ENCODE measurements at regions not wholly inside any gene's neighbourhood (a gene's known extent, or its start where the extent isn't known, plus 50 kb on each side); places are given as distances from the start of the nearest gene placed in this dataset.
A peak's percentile ranks its signal among the peaks of the same experiment; 100 is the strongest.

DNA sequence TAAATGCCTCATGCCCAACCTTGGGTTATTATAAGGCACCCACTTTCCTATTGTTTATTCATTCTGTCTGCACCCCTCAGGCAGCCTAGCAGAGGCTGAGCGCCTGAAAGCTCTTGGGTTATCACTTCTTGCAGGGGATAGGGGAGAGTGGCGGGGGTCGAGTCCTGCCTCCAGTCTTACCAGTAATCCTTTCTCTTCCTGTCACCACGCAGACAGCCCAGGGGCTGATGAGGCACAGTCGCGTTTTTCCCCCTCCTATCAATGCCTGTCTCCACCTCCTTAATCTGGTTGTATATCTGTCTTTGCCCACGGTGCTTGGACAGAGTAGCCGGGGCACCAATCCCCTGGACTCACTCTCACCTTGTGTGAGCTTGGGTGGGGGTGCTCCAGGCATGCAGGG is 733.1 kb downstream of the MATN1 start:
- no peak overlapping the region for H3K27ac ChIP-seq (ENCODE audit: extremely low read length, insufficient read depth, low read length)
- FAIRE-seq (no peak), DNase-seq (ENCODE audit: low spot score) (no peak), ATAC-seq (no peak)
- H4K20me1 ChIP-seq (ENCODE audit: insufficient read depth, low read length): no peaks in the 10 kb centered on the region
- POLR2A ChIA-PET: no interaction called here
- WGBS (ENCODE audit: low lambda C conversion rate): 19% methylated on average over 7 of the region's 8 CpGs
- H3K4me3 ChIP-seq (replicated peaks in 1 of 3; ENCODE audit: insufficient read depth in 1 of 3, low read depth in 2 of 3, low read length in 3 of 3): no peak overlapping the region
- H3K79me2 ChIP-seq (ENCODE audit: insufficient read depth, low read length): no peaks in the 10 kb centered on the region
- H3K9me3 ChIP-seq (ENCODE audit: low read length): peaks cover 16% of the 10 kb centered on the region
- H2AFZ ChIP-seq (ENCODE audit: low read length): no peak overlapping the region
- H3K4me2 ChIP-seq (ENCODE audit: low read depth, low read length): no peak overlapping the region
- H3K36me3 ChIP-seq (replicated peaks in 1 of 2; ENCODE audit: control insufficient read depth in 1 of 2, insufficient read depth in 2 of 2, low read length in 2 of 2): no peaks in the 10 kb centered on the region
- CTCF ChIA-PET (ENCODE audit: low intra/inter-chr PET ratio, low total read pairs): no interaction called here
- H3K9ac ChIP-seq (ENCODE audit: insufficient read depth, low read depth, low read length): no peak overlapping the region
- no peaks in the 10 kb centered on the region; a peak in 1 of 5 replicates for H3K27me3 ChIP-seq (ENCODE audit: control insufficient read depth in 1 of 2, insufficient read depth in 2 of 2, low read length in 2 of 2)
- in situ Hi-C loops (cut with HindIII; ENCODE audit: extremely low pct_ligation_motif_present, low pct_unique_long_range_greater_than_20kb): no loop called here
- TF ChIP-seq SP1 (IDR thresholded peaks at IDR 0.05) (no peak), SP1 (CRISPR knock-in tag; IDR thresholded peaks at IDR 0.05) (no peak), ZNF709 (CRISPR knock-in tag; IDR thresholded peaks at IDR 0.05) (no peak), MXI1 (IDR thresholded peaks at IDR 0.05; ENCODE audit: borderline replicate concordance, low read depth, low read length) (no peak), ZNF790 (CRISPR knock-in tag; IDR thresholded peaks at IDR 0.05; ENCODE audit: borderline replicate concordance) (no peak)
- H3K4me1 ChIP-seq (ENCODE audit: insufficient read depth, low read length): no peaks in the 10 kb centered on the region
- BruUV-seq (replicated peaks): no TSS peak
- intact Hi-C loops (cut with micrococcal nuclease; ENCODE audit: unreplicated experiment): no loop called here

DNA sequence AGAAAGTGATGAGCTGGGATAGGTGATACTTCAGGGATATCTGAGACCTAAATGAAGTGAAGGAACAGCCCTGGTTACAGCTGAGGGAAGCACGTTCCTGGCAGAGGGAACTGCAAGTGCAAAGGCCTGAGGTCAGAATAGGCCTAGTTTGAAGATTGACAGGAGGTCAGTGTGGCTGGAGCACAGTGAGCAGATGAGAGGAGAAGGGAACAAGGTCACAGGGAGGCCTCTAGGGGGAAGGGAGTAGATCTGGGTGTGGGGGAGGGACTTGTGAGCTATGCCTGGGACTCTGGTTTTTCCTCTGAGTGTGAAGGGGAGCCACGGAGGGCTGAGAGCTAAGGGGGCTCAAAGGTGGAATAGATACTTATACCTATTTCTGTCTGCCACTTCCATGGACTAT is 736.4 kb downstream of the MATN1 start:
- H3K27ac ChIP-seq (ENCODE audit: extremely low read length, insufficient read depth, low read length): no peak overlapping the region
- FAIRE-seq: no peak
- no peaks in the 10 kb centered on the region for H3K9me3 ChIP-seq (ENCODE audit: low read length)
- H2AFZ ChIP-seq (ENCODE audit: low read length): no peak overlapping the region
- H3K4me2 ChIP-seq (ENCODE audit: low read depth, low read length): no peak overlapping the region
- in situ Hi-C loops (cut with HindIII; ENCODE audit: extremely low pct_ligation_motif_present, low pct_unique_long_range_greater_than_20kb) (no loop called here), intact Hi-C loops (cut with micrococcal nuclease; ENCODE audit: unreplicated experiment) (no loop called here)
- ATAC-seq: peak; percentile 49; the same call in 2 of the 3 replicates
- no peaks in the 10 kb centered on the region for H3K79me2 ChIP-seq (ENCODE audit: insufficient read depth, low read length)
- no TSS peak for BruUV-seq (replicated peaks)
- 2% methylated on average over 2 of the region's 2 CpGs for WGBS (ENCODE audit: low lambda C conversion rate)
- DNase-seq (ENCODE audit: low spot score): no peak
- no peaks in the 10 kb centered on the region; a peak in 1 of 5 replicates for H3K27me3 ChIP-seq (ENCODE audit: control insufficient read depth in 1 of 2, insufficient read depth in 2 of 2, low read length in 2 of 2)
- no peak overlapping the region for H3K4me3 ChIP-seq (replicated peaks in 1 of 3; ENCODE audit: insufficient read depth in 1 of 3, low read depth in 2 of 3, low read length in 3 of 3)
- H3K36me3 ChIP-seq (replicated peaks in 1 of 2; ENCODE audit: control insufficient read depth in 1 of 2, insufficient read depth in 2 of 2, low read length in 2 of 2): no peaks in the 10 kb centered on the region
- H3K4me1 ChIP-seq (ENCODE audit: insufficient read depth, low read length): no peaks in the 10 kb centered on the region
- ChIA-PET CTCF (ENCODE audit: low intra/inter-chr PET ratio, low total read pairs) (no interaction called here), POLR2A (no interaction called here)
- no peaks in the 10 kb centered on the region for H4K20me1 ChIP-seq (ENCODE audit: insufficient read depth, low read length)
- no peak overlapping the region for H3K9ac ChIP-seq (ENCODE audit: insufficient read depth, low read depth, low read length)
- TF ChIP-seq RARA (CRISPR knock-in tag; IDR thresholded peaks at IDR 0.05): 0 out of 2 replicates have a peak, but pooled peaks have one; percentile 5
- no peak for TF ChIP-seq ZNF451 (CRISPR knock-in tag; IDR thresholded peaks at IDR 0.05)
- no peak for TF ChIP-seq ZNF383 (CRISPR knock-in tag; IDR thresholded peaks at IDR 0.05; ENCODE audit: borderline replicate concordance)
- no peak for TF ChIP-seq BCL6 (CRISPR knock-in tag; IDR thresholded peaks at IDR 0.05)
- TF ChIP-seq, protein P1, sequence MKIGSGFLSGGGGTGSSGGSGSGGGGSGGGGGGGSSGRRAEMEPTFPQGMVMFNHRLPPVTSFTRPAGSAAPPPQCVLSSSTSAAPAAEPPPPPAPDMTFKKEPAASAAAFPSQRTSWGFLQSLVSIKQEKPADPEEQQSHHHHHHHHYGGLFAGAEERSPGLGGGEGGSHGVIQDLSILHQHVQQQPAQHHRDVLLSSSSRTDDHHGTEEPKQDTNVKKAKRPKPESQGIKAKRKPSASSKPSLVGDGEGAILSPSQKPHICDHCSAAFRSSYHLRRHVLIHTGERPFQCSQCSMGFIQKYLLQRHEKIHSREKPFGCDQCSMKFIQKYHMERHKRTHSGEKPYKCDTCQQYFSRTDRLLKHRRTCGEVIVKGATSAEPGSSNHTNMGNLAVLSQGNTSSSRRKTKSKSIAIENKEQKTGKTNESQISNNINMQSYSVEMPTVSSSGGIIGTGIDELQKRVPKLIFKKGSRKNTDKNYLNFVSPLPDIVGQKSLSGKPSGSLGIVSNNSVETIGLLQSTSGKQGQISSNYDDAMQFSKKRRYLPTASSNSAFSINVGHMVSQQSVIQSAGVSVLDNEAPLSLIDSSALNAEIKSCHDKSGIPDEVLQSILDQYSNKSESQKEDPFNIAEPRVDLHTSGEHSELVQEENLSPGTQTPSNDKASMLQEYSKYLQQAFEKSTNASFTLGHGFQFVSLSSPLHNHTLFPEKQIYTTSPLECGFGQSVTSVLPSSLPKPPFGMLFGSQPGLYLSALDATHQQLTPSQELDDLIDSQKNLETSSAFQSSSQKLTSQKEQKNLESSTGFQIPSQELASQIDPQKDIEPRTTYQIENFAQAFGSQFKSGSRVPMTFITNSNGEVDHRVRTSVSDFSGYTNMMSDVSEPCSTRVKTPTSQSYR (CRISPR knock-in tag; IDR thresholded peaks at IDR 0.05; ENCODE audit: borderline replicate concordance): no peak
- TF ChIP-seq ZFX (CRISPR knock-in tag; IDR thresholded peaks at IDR 0.05; ENCODE audit: low read depth): 0 out of 2 replicates have a peak, but pooled peaks have one; percentile 31
- TF ChIP-seq, protein P2, sequence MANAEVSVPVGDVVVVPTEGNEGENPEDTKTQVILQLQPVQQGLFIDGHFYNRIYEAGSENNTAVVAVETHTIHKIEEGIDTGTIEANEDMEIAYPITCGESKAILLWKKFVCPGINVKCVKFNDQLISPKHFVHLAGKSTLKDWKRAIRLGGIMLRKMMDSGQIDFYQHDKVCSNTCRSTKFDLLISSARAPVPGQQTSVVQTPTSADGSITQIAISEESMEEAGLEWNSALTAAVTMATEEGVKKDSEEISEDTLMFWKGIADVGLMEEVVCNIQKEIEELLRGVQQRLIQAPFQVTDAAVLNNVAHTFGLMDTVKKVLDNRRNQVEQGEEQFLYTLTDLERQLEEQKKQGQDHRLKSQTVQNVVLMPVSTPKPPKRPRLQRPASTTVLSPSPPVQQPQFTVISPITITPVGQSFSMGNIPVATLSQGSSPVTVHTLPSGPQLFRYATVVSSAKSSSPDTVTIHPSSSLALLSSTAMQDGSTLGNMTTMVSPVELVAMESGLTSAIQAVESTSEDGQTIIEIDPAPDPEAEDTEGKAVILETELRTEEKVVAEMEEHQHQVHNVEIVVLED (CRISPR knock-in tag; IDR thresholded peaks at IDR 0.05; ENCODE audit: borderline replicate concordance): no peak
- TF ChIP-seq, protein P3, sequence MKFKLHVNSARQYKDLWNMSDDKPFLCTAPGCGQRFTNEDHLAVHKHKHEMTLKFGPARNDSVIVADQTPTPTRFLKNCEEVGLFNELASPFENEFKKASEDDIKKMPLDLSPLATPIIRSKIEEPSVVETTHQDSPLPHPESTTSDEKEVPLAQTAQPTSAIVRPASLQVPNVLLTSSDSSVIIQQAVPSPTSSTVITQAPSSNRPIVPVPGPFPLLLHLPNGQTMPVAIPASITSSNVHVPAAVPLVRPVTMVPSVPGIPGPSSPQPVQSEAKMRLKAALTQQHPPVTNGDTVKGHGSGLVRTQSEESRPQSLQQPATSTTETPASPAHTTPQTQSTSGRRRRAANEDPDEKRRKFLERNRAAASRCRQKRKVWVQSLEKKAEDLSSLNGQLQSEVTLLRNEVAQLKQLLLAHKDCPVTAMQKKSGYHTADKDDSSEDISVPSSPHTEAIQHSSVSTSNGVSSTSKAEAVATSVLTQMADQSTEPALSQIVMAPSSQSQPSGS (CRISPR knock-in tag; IDR thresholded peaks at IDR 0.05): no peak
- TF ChIP-seq THYN1 (CRISPR knock-in tag; IDR thresholded peaks at IDR 0.05; ENCODE audit: borderline replicate concordance, low read depth): no peak
- TF ChIP-seq ZNF263 (CRISPR knock-in tag; IDR thresholded peaks at IDR 0.05): peak; percentile 77; the same call in 1 of the 2 replicates
